GM19351 (cell line): ENCODE measurements at regions not wholly inside any gene's neighbourhood (a gene's known extent, or its start where the extent isn't known, plus 50 kb on each side); places are given as distances from the start of the nearest gene placed in this dataset.
A peak's percentile ranks its signal among the peaks of the same experiment; 100 is the strongest.

Experiments
- ATAC-seq: cut with Tn5 transposase; IDR thresholded peaks from one replicate; pipeline ENCODE4 v1.9.1; 2021; ENCODE audit warnings: mild to moderate bottlenecking, moderate library complexity; ENCODE audit not compliant: unreplicated experiment

DNA sequence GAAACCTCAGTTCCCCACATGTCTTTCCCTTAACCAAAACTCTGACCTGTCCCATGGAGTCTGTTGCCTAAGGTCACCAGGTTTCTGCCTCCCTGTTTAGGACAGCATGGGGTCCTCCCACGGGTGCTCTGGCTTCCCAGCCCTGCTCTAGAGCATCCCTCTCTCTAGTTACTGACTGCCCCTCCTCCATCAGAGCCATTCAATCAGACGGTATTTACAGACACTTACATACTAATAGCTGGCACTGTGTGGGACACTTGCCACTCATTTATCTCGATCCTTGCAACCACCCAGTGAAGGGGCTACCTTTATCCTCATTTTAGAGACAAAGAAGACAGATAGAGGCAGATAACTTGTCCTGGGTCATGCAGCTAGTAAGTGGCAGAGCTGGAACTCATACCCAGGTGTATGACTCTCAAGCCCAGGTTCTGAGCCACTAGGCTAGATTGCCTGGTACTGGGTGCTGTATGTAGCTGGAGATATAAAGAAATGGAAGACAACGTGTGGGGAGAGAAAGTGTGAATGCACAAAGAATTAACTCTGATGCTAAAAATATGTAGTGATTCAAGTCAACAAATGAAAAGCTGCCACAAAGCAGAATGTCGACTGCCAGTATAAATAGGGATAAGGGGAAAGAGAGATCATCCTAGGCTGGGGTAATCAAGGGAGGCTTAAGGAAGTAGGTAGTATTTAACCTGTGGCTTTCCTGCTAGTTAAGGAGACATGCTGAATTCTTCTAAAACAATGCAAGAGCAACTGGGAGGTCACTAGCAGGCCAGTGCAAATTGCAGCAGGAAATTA, 52.5 kb upstream of the PDE8B start:
- ATAC-seq = no peak

DNA sequence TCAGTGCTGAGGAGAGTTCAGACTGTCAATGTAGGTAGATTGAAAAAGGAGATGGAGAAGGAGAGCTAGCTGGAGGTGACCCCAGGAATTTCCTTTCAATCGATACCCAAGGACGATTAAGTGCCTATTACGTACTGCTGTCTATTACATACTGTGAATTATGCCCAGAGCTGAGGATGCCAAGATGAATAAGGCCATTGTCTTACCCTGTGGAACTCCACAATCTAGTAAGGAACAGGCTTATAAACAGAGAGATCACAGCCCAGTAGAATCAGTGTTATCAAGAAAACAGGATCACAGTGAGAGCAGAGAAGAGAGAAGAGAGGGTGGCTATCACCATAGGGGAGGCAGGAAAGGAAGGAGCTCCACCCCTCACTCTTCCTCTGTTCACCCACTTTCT, 54.1 kb upstream of the PDE8B start:
- ATAC-seq = no peak

DNA sequence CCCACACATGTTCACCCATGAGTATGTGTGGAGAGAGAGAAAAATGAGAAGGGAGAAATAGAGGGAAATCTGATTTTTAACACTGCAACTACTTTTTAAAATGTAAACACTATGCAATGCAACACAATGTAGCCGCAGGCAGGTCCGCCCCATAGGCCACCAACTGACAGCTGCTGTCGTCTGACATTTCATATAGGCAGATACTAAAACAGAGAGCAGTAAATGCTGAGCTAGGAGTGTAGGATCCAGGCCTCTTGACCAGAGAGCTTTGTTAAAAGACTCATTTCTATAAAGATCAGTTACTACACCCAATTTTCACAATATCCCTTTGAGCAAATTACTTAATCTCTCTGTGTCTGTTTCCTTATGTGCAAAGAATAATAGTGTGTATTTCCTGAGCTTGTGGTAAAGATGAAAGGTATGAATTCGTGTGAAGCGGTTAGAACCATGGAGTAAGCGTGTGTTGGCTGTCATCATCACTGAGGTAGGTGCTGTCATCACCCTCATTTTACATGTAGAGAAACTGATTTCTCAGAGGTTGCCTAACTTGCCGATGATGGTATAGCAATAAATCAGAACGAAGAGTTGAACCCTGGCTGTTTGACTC, 55.2 kb upstream of the PDE8B start:
- no peak for ATAC-seq

DNA sequence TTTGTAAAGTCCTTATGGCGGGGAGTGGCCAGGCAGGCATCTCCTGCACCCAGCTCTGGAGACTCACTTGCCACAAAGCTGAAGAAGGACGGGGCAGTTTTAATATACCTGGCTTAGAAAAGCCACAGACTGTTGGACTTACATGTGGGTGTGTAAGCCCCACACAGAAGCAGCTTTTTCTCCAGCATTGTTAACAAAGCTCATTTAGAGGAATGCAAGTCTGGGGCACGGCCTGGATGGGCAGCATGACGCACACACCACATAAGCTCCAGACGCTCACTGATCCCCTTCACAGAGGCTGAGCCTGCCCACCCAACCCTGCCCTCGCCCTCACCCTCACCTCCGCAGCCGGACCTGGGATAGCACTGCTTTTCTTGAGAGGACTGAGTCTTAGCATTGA, 58.0 kb upstream of the PDE8B start:
- no peak for ATAC-seq

DNA sequence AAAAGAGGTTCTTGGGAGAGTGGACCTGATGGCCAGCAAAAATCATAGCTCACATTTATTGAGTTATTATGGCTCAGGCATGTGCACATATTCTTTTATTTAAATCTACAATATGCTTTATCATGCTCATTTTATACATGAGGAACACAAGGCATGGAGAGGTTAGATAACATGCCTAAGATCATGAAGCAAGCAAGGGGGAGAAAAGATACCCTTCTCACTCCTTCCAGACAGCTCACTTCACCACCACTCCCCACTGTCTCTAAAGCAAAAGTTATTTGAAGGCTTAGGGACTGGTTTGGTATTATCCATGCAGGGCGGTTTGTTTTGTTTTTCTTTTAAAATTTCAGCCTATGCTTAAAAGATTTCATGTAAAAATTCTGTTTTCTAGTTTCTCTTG, 59.0 kb upstream of the PDE8B start:
- no peak for ATAC-seq

DNA sequence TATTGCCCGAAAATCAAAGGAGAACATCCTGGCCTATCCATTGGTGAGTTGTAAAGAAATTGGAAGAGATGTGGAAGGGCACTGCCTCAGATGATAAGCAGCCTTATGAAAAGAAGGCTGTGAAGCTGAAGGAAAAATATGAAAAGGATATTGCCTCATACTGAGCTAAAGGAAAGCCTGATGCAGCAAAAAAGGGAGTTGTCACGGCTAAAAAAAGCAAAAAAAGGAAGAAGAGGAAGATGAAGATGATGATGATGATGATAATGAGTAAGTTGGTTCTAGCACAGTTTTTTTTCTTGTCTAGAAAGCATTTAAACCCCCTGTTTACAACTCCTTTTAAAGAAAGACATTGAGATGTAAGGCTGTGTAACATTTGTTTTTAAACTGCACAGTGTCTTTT, 59.8 kb upstream of the ZBED3 start:
- no peak for ATAC-seq

DNA sequence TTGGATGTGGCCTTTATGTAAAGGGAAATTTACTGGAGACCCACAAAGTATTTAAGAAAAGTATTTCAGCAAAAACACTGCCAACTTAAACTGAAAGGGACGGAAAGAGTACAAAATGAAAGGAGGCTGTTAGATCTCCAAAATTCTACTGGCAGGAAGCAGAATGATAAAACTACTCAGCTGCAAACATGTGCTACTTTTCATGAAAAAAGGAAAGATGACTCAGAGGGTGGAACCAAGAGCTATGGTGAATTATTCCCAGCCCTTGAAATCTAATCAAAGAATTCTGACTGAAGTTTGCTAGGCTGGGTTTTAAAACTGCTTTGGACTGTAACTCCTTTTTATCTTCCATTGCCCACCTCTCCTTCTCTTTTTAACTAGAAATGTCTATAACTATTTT, 58.6 kb upstream of the ZBED3 start:
- no peak for ATAC-seq

DNA sequence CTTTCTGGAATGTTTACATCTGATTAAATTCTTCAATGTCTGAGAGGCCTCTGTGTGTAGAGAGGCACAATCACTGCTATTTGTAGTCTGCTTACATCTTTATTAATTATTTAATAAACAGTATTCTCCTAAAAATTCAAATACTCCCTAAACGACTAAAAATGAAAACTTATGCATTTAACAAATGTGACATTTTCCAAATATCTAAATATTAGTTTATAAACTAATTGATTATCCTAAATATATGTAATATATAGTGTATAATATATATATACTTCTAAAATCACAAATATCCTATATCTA, 57.7 kb upstream of the ZBED3 start:
- no peak for ATAC-seq

DNA sequence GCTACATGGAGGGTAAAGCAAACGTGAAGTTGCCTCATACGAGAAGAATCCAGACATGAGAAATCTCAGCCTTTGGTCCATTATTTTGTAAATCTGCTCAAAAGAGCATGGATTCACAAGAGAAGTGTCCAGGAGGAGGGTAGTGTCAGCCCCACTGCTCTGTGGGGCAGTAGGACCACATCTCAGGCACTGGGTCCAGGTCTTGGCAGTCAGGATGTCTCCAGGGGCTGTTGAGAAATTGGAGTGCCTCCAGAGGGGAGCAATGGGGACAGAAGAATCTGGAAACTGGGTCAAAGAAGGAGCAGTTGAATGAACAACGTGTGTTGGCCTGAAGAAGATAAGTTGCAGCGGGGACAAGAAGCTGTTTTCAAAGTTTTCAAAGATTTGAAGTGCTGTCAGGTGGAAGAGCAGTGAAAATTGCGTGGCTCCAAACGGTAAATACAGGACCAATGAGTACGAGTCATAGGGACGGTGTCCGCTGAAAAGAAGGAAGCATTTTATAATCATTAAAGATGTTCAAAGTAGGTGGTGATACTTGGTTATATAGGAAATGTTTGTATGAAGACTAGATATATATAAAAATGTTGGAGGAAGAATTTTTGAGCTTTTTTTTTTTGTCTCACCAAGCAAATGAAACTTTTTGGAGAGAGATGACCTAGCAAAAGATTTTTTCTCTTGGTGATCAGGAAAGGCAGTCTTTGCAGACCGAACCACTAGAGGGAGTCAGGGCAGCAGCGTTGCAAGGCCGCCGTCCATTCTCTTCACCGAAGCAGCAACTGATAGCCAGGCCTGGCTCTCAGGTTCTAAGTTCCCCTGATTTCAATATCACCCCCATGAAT, 57.1 kb upstream of the ZBED3 start:
- ATAC-seq = peak; percentile 48

DNA sequence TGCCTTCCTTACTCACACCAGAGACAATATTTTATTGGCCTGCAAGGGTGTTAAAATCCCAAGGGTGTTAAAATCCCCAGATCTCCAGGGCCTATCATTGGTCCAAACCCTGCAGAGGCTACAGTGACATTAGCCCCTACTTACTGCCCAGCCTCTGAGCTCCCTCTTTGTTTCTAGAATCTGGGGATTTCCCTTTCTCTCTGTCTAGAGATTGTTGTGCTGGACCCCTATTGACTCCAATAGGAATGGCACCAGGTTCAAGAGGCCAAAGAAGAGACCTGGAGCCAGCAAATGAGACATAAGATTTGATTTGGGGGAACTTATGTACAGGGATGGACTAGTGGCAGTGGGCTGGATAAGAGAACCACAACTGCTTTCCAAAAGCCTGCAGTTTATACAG, 53.3 kb upstream of the ZBED3 start:
- ATAC-seq = no peak

DNA sequence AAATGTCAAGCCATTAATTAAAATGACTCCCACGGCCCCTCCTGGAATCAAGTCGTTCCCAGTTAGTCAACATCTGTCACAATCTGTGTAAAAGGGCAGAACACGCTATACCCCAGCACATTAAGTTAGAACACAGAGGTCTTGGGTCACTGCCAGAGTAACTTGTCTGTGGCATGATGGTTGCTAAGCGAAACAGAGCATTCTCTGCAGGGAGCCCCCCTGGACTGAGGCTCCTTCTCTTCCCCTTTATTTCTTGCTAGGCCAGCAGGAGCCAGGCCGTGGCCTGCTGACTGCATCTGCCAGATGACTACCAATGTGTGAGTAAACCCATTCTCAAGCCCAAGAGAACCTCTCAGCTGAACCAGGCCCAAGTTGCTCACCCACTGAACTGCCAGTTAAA, 51.9 kb upstream of the ZBED3 start:
- no peak for ATAC-seq
